ENCODE measurements at regions not wholly inside any gene's neighbourhood (a gene's known extent, or its start where the extent isn't known, plus 50 kb on each side); places are given as distances from the start of the nearest gene placed in this dataset.

- no peak for ATAC-seq
- TF ChIP-seq ZNF8 (CRISPR knock-in tag; IDR thresholded peaks at IDR 0.05): no peak
- no peak for TF ChIP-seq SNAI2 (CRISPR knock-in tag; IDR thresholded peaks at IDR 0.05)
- TF ChIP-seq BACH2 (CRISPR knock-in tag; IDR thresholded peaks at IDR 0.05; ENCODE audit: borderline replicate concordance): no peak
- TF ChIP-seq GLIS3 (CRISPR knock-in tag; IDR thresholded peaks at IDR 0.05): no peak
- TF ChIP-seq CREB5 (CRISPR knock-in tag; IDR thresholded peaks at IDR 0.05; ENCODE audit: low read depth): no peak
- no peak for TF ChIP-seq ISL1 (CRISPR knock-in tag; IDR thresholded peaks at IDR 0.05)
- no peak for TF ChIP-seq OSR1 (CRISPR knock-in tag; IDR thresholded peaks at IDR 0.05)
- no peak for TF ChIP-seq CSDC2 (CRISPR knock-in tag; IDR thresholded peaks at IDR 0.05)
- TF ChIP-seq CSRNP3 (CRISPR knock-in tag; IDR thresholded peaks at IDR 0.05): no peak
- no peak for TF ChIP-seq ESRRG (CRISPR knock-in tag; IDR thresholded peaks at IDR 0.05)
- TF ChIP-seq TSHZ2 (CRISPR knock-in tag; IDR thresholded peaks at IDR 0.05): no peak
- no peak for TF ChIP-seq ZC3H10 (CRISPR knock-in tag; IDR thresholded peaks at IDR 0.05)
- TF ChIP-seq, protein P1, sequence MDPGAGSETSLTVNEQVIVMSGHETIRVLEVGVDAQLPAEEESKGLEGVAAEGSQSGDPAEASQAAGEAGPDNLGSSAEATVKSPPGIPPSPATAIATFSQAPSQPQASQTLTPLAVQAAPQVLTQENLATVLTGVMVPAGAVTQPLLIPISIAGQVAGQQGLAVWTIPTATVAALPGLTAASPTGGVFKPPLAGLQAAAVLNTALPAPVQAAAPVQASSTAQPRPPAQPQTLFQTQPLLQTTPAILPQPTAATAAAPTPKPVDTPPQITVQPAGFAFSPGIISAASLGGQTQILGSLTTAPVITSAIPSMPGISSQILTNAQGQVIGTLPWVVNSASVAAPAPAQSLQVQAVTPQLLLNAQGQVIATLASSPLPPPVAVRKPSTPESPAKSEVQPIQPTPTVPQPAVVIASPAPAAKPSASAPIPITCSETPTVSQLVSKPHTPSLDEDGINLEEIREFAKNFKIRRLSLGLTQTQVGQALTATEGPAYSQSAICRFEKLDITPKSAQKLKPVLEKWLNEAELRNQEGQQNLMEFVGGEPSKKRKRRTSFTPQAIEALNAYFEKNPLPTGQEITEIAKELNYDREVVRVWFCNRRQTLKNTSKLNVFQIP (CRISPR knock-in tag; IDR thresholded peaks at IDR 0.05; ENCODE audit: borderline replicate concordance, low read depth): no peak
- TF ChIP-seq RARB (CRISPR knock-in tag; IDR thresholded peaks at IDR 0.05): no peak
- TF ChIP-seq ZNF70 (CRISPR knock-in tag; IDR thresholded peaks at IDR 0.05): no peak
- no peak for TF ChIP-seq ARNTL (CRISPR knock-in tag; IDR thresholded peaks at IDR 0.05; ENCODE audit: borderline replicate concordance, low read depth)
- no peak for TF ChIP-seq ZNF565 (CRISPR knock-in tag; conservative IDR thresholded peaks at IDR 0.05; ENCODE audit: low read depth)
- no peak for TF ChIP-seq TOX (CRISPR knock-in tag; IDR thresholded peaks at IDR 0.05; ENCODE audit: borderline replicate concordance)
Observed at GRCh38 chr7:35581605-35582210, 113.2 kb downstream of the HERPUD2 start.

- ATAC-seq: no peak
- no peak for TF ChIP-seq ZNF8 (CRISPR knock-in tag; IDR thresholded peaks at IDR 0.05)
- TF ChIP-seq TSHZ2 (CRISPR knock-in tag; IDR thresholded peaks at IDR 0.05): no peak
- TF ChIP-seq ZNF70 (CRISPR knock-in tag; IDR thresholded peaks at IDR 0.05): no peak
- no peak for TF ChIP-seq ZFP30 (CRISPR knock-in tag; IDR thresholded peaks at IDR 0.05)
Observed at GRCh38 chr7:35576031-35576573, 118.8 kb downstream of the HERPUD2 start.

DNA sequence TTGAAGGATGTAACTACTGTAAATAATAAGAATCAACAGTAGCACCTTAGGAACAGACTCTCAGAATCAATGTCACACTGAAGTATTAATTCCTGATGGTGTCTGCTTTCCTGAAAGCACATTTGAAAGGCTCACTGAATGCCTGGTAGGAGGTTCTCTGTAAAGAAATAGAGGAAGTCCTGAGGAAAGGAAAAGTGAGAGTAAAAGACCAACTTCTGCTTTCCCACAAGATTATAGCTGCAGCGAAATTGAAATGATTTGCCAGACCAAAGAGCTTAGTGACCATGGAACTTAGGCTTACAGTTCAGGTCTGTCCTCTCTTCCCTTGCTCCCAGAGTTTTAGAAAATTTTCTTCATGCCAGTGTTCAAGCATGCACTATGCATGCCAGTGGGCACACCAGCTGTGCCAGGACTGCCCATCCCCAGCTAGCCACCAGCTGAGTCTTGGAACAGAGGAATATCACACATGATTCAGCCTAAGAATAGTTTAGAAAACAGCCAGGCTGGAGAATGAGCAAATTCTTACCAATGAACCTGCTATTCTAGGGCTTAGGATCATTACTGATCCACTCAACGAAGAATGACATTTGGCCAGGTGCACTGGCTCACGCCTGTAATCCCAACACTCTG is 123.2 kb downstream of the HERPUD2 start:
- no peak for TF ChIP-seq ZNF8 (CRISPR knock-in tag; IDR thresholded peaks at IDR 0.05)
- no peak for TF ChIP-seq OSR1 (CRISPR knock-in tag; IDR thresholded peaks at IDR 0.05)
- no peak for TF ChIP-seq ZNF70 (CRISPR knock-in tag; IDR thresholded peaks at IDR 0.05)
- no peak for TF ChIP-seq RARB (CRISPR knock-in tag; IDR thresholded peaks at IDR 0.05)
- TF ChIP-seq TCF4 (CRISPR knock-in tag; IDR thresholded peaks at IDR 0.05; ENCODE audit: borderline replicate concordance): no peak
- no peak for ATAC-seq
